HG03571 (cell line): ENCODE measurements at regions not wholly inside any gene's neighbourhood (a gene's known extent, or its start where the extent isn't known, plus 50 kb on each side); places are given as distances from the start of the nearest gene placed in this dataset.

Experiments
- ATAC-seq: cut with Tn5 transposase; IDR thresholded peaks from one replicate; pipeline ENCODE4 v1.9.1; 2021; ENCODE audit not compliant: unreplicated experiment

- ATAC-seq = no peak
Measured at GRCh38 chr14:98965076-98965475, 306.9 kb downstream of the BCL11B start.

- no peak for ATAC-seq
Measured at GRCh38 chr14:98966016-98966415, 306.0 kb downstream of the BCL11B start.

DNA sequence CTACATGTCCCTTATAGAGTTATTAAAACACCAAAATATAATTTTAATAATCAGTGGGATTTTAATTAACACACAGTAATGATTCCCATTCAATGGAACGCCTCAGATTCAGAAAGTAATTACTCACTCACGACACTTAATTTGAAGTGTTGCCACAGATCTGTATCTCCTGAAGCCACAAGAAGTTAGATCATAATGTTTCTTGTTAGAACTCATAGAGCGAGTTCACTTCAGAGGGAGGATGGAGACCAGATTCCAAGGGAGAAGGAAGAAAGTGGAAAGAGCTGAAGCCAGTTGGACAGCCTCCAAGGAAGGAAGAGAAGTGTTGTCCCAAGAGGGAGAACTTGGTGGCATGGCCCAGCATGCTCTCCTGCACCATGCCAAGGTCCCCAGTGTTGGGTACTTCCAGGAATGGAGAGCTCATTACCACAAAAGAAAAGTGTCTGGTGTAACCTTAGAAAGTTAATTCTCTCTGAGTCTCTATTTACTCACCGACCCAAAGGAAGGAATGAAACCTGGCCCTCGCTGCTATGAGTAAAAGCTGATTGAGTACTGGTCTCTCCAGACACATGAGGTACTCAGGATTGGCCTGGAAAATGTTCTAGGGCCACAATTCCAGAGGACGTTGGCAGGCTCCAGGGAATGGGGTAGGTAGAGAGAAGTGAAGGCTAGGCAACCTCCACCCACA, 305.4 kb downstream of the BCL11B start:
- ATAC-seq = no peak

DNA sequence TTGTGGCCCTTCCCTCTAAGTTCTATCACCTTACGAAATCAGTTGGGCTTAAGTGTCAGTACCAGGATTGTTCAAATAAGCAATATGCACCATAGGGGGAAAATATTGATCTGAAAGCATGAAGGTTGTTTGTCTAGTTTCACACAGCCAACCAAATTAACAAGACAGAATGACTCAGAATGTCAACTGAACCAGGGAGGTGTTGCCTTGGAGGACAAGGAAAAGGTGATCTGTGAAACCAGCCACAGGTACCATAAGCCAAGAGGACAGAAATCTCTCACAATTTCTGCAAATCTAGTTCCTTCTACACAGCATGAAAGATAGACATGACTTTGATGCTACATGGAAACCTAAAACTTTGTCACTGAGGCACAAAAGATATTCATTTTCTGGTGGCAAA, 297.9 kb downstream of the BCL11B start:
- no peak for ATAC-seq

GRCh38 chr14:98976271-98976670, 295.7 kb downstream of the BCL11B start:
- no peak for ATAC-seq

- ATAC-seq = no peak
Measured at GRCh38 chr14:98977451-98977850, 294.5 kb downstream of the BCL11B start.

DNA sequence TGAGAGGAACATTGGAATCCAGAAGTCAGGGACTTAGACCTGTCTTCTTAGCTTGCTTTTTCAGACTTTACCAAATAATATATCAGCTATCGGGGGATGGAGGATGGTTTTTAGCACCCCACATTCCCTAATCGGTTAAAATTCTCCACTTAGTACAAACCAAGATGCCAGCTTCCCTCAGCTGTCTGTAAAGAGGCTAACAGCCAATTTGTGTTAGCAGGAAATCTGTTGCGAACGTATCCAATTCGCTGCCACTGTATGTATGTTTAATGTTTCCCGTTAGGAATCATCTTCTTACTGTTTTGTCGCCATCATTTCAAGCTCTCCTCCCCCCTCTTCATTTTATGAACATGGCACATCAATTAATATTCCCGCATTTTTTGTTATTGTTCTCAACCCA, 289.0 kb downstream of the BCL11B start:
- ATAC-seq = no peak

DNA sequence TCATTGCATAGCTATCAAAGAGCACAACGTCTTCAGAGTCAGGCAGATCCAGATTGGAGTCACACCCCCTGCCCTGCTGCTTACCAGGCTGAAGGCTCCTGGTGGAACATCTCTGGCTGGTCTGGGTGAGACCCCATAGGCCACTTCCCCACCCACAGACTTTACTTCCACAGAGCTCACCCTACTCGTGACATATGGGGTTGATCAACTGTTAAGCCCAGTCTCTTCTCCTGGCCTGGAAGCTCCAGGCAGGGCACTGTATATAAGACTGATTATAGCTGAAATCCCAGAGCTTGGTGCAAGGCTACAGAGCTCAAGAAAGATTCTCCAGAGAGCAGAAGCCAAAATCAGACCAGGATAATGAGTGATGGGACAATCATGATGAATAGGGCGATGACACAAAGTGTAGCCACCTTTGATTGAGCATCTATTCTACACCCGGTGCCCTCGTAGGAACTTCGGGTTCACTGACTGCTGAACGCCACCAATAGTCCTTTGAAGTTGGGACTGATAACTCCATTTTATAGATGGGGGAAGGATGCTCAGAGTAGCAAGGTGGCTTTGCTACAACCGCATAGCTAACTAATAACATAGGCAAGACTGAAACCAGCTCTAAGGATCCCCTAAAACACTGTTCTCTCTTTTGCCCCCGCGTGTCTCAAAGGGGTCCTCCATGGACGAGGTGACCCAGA, 287.8 kb downstream of the BCL11B start:
- ATAC-seq = no peak

GRCh38 chr14:98984719-98985041, 287.3 kb downstream of the BCL11B start:
- ATAC-seq = no peak

- no peak for ATAC-seq
Measured at GRCh38 chr14:98993818-98994217, 278.2 kb downstream of the BCL11B start.

GRCh38 chr14:98994561-98994960, 277.4 kb downstream of the BCL11B start:
- ATAC-seq = no peak

DNA sequence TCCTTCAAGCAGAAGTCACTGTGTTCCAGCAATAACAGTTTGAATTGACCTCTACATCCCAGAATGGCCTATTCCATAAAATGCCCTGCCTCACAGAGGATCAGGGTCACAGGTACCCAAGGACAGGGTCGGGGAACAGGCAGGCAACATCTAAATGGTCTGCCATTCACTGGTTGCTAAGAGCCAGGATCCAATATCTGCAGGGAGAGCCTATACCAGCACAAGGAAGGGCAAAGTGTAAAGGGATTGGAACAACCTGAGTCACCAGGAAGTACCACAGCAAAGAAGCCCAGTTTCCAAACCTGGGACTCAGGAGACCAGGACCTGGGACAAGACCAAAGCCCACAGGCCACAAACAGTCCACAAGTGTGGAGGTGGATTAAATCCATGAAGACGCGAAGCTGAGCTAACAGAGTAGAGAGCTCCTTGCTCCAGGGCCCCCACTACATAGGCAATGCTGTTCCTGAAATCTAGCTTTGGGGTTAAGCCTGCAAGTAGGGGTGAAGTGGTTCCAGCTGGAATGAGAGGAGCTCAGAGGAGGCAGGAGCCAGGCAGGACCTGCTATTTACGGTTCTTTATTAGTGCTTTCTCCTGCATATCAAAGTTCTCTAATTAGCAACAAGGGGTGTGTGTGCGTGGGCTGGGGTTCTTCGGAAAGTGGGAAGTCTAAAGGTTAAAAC, 274.3 kb downstream of the BCL11B start:
- ATAC-seq = no peak

- ATAC-seq = no peak
Measured at GRCh38 chr14:98999345-98999744, 272.7 kb downstream of the BCL11B start.

- ATAC-seq = no peak
Measured at GRCh38 chr14:98999901-99000300, 272.1 kb downstream of the BCL11B start.

GRCh38 chr14:99001241-99001640, 270.8 kb downstream of the BCL11B start:
- ATAC-seq = no peak

- ATAC-seq = no peak
Measured at GRCh38 chr14:99003646-99004045, 268.4 kb downstream of the BCL11B start.

DNA sequence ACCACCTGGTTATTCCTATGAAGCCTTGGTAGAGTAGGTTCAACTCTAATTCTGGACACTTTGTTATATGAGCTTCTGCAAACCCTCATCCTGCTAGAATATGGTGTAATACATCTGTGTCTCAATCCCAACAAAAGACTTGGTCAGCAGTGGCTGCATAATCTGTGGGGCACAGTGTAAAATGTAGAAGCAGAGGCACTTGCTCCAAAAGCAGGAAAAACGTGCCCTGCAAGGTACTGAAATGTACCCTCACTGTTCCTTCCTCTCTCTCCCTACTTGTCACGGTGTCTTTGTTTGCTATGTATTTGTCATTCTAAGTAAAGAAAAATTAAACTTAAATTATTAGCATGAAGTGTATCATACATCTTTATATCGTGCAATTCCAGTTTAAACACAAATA, 267.9 kb downstream of the BCL11B start:
- no peak for ATAC-seq

- ATAC-seq = no peak
Measured at GRCh38 chr14:99006276-99006675, 265.7 kb downstream of the BCL11B start.

GRCh38 chr14:99007795-99008194, 264.2 kb downstream of the BCL11B start:
- no peak for ATAC-seq

DNA sequence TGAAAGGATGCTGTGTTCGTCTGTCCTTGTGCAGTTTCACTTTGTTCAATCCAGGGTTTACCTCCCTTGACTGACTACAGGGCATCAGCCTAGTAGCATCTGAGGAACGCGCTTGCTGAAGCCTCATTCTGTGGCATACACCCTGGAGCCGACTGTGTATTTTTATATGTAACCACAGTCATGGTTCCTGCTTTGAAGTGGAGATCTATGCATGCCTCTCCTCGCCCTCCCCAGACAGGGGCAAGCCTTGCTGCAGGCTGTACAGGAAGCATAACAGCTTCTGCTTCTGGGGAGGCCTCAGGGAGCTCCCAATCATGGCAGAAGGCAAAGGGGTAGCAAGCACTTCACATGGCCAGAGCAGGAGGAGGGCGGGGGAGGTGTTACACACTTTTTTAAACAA, 262.1 kb downstream of the BCL11B start:
- no peak for ATAC-seq

DNA sequence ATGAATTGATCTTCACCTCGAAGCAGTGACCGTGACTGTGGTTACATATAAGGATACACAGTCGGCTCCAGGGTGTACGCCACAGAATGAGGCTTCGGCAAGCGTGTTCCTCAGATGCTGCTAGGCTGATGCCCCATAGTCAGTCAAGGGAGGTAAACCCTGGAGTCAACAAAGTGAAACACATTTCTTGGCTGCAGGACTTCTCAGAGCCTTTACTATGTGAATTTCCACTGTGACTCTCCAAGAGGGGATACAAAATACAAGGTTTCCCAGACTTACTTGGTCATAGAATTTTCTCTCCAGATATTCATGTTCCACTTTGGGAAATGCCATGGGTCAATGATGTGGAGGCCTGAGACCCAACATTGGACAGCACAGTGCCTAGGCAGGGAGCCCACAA, 260.6 kb downstream of the BCL11B start:
- no peak for ATAC-seq

DNA sequence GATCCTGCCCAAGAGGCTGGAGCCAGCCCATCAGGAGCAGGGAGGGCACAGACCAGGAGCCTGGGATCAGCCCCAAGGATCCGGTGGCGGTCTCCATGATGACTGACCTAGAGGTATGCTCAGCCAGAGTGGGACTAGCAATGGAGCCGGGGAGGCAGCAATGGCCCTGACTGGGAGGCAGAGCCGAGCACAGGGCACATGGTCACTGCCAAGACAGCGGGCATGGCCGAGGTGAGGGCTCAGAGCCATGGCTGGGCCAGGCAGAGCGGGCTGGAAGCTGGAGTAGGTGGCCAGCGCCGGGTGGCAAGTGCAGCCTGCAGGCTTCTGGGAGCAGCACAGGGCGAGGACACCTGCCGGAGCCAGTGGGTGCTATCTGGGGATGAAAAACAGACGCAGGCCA, 259.3 kb downstream of the BCL11B start:
- ATAC-seq = no peak
